Breast epithelium (tissue), 3 donors: ENCODE measurements at regions not wholly inside any gene's neighbourhood (a gene's known extent, or its start where the extent isn't known, plus 50 kb on each side); places are given as distances from the start of the nearest gene placed in this dataset.

Source experiments
- POLR2AphosphoS5 ChIP-seq, 3 donors: sonication (generic); formaldehyde crosslinking; IDR thresholded peaks; one replicate each; pipeline ENCODE4 v1.6.1; 2017; ENCODE audit warnings: antibody characterized with exemption in 3 of 3
- TF ChIP-seq, protein P1 (sequence below), 3 donors: fragments of 450-650 bp; IDR thresholded peaks; one replicate each; pipeline ENCODE4 v1.5.1; 2016 to 2017; ENCODE audit warnings: antibody characterized with exemption in 3 of 3, mild to moderate bottlenecking in 3 of 3, moderate library complexity in 3 of 3

DNA sequence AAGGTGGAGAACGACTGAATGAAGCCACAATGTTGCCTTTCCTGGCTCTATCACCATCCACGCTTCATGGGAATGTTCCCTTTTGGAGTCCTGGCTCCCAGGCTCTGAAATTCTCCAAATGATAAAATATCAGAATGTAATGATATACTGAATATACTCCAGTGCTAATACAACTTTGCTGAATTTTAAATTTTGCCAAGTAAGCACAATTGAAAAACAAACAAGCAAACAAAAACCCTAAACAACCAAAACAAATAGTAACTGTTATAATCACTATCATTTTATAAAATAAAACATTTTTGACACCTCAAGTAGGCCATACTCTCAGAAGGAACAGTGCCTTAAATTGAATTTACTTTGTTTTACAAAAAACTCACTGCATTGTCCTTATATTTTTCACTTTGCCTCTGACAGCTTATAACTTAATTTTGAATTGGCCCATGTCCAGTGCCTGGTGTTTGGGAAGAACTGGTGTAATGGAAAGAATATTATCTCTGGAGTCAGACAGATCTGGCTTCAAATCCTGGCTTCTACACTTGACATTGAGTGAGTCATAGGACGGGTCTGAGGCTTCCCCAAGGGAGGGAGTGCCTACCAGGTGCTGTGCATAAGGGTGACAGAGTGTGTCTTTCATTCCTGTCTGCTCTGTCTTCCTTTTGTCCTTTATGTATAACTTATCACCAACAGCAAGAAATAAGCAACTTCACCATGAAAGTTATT is 698.3 kb downstream of the EPM2A start:
- TF ChIP-seq, protein P1, sequence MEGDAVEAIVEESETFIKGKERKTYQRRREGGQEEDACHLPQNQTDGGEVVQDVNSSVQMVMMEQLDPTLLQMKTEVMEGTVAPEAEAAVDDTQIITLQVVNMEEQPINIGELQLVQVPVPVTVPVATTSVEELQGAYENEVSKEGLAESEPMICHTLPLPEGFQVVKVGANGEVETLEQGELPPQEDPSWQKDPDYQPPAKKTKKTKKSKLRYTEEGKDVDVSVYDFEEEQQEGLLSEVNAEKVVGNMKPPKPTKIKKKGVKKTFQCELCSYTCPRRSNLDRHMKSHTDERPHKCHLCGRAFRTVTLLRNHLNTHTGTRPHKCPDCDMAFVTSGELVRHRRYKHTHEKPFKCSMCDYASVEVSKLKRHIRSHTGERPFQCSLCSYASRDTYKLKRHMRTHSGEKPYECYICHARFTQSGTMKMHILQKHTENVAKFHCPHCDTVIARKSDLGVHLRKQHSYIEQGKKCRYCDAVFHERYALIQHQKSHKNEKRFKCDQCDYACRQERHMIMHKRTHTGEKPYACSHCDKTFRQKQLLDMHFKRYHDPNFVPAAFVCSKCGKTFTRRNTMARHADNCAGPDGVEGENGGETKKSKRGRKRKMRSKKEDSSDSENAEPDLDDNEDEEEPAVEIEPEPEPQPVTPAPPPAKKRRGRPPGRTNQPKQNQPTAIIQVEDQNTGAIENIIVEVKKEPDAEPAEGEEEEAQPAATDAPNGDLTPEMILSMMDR (IDR thresholded peaks at IDR 0.05), result no peak
- no peak for TF ChIP-seq POLR2AphosphoS5 (IDR thresholded peaks at IDR 0.05)
